GM21390 (cell line): ENCODE measurements at regions not wholly inside any gene's neighbourhood (a gene's known extent, or its start where the extent isn't known, plus 50 kb on each side); places are given as distances from the start of the nearest gene placed in this dataset.
"Not testable (repeated sequence)": the region's sequence is repeated elsewhere in the genome, so short reads cannot be mapped to it uniquely, and the experiment has no call there.

Source experiments
- ATAC-seq: cut with Tn5 transposase; IDR thresholded peaks from one replicate; pipeline ENCODE4 v1.9.1; 2021; ENCODE audit not compliant: unreplicated experiment

GRCh38 chr18:78242254-78242643 lies 737.4 kb upstream of the SALL3 start:
- ATAC-seq, result no peak

- no peak for ATAC-seq
Measured at GRCh38 chr18:78242806-78243205, 736.8 kb upstream of the SALL3 start.

DNA sequence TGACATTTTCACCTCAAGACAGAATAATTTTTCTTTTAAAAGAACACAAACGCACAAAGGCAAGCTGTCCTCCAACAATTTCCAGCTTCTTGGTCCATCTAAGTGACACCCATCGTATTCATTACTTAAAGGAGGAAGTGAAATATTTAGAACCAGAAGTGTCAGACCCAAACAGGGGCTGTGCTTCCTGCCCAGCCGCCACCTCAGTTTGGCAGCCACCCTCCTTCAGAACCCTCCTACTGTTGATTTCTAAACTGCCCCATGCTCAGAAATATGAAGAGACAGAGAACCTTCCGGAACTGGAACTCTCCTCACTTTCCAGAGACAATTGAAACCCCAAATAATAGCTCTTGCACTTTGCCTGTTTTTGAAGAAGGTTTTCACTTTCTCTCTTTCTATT lies 734.8 kb upstream of the SALL3 start:
- ATAC-seq, result no peak

GRCh38 chr18:78245451-78245850 lies 734.2 kb upstream of the SALL3 start:
- ATAC-seq, result no peak

DNA sequence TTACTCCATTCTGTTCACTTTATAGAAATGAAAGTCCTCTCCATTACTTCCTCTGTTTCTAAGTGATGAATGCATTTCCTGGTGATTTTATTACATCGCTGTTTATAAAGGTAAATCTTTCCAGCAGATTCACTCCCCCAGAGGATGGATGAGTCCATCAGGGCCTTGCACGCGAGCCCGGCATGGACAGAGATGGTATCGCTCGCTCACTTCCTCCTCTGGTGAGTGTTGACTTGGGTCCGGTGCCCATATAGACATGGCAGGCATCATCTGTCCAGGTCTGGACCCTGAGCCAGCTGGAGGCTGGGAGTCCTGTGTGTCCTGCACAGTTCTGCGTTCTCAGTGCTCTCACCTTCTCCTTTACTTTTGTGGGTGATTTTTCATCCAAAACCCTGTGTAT lies 733.6 kb upstream of the SALL3 start:
- ATAC-seq, result no peak

- ATAC-seq, result no peak
Measured at GRCh38 chr18:78246588-78246987, 733.0 kb upstream of the SALL3 start.

GRCh38 chr18:78247615-78248289 lies 731.9 kb upstream of the SALL3 start:
- ATAC-seq, result no peak

- ATAC-seq, result no peak
Measured at GRCh38 chr18:78255013-78255412, 724.6 kb upstream of the SALL3 start.

DNA sequence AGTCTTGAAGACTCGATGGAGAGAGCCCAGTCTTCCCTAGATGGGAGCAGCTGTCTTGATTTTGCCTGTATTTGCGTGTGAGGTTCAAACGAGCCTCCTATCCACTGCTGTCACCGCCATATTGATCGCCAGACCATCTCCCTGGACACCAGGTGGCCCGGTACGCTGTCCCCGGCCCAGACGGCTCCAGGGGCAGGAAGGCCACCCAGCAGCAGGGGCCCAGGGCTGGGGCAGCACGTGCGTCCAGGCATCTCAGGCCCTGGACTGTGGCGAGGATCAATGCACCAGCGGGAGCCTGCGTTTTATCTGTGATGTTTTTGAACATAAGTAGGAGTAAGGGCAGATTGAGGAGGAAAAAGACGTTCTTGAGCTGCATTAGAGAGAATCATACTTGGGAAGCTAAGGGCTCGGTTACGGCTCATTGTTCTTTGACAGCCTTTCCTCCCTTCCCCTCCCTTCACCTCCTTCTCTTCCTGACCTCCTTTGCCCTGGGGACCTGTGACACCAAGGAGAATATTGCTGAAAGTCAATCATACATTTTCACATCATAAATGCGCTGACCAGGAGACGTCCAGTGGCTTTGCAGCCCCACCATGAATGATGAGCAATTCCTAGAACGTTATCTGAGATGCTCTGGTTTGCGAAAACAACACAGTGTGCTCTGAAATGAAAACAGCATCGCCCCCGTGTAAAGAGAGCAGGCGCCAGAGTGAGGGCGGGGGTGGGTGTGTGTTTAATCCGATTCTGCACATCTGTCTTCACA lies 711.2 kb upstream of the SALL3 start:
- no peak for ATAC-seq

GRCh38 chr18:78271790-78272189 lies 707.8 kb upstream of the SALL3 start:
- ATAC-seq, result no peak

- no peak for ATAC-seq
Measured at GRCh38 chr18:78273876-78274275, 705.7 kb upstream of the SALL3 start.

- not testable (repeated sequence) for ATAC-seq
Measured at GRCh38 chr18:78283425-78283824, 696.2 kb upstream of the SALL3 start.

DNA sequence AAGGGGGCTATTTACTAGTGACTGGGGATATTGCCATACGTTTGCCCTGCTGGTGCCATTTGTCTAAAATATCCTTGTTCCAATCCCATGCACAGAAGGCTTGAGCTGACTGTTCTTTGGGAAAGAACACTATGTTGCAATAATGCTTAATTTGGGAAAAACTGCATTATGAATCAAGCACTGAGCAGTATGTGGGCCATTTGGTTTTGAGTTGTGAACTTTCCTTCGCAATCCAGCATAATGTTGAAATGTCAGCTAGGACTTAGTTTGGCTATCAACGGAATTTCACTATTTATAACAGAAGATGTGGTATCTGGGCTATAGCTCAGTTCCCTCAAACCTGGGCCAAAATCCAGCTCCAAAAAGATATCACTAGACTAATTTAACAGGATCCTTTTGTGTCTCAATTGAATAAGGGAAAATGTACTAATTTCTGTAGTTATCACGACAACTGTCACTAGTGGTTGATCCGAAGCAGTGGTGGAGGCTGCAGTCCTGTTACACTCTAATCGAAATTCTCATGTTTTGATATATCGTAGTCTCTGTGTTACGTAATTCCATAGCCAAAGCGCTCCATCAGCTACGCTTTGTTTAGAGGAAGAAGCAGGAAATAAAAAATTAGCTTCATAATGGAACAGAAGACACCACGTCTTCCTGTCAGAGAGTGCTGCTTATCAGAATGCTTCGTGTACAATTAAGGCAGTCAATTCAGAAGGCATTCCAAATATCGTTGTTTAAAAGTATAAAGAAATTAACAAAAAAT lies 686.8 kb upstream of the SALL3 start:
- no peak for ATAC-seq

DNA sequence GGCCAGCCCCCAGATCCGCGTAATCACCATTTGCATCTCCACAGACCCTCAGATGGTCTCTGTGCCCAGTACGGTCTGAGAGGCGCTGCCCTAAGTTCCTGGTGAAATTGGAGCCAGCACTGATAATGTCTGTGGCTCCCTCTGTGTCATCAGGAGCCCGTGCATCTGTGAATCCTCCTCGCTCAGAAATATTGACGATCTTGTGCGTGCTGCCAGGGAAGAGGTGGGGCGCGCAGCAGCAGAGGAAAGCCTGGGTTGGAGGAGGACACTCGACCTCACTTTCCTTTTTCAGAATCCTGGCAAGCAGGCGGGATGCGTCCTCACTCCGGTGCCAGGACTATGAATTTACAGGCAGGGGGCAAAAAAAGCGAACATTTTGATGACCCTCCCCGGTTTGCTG lies 686.1 kb upstream of the SALL3 start:
- no peak for ATAC-seq

DNA sequence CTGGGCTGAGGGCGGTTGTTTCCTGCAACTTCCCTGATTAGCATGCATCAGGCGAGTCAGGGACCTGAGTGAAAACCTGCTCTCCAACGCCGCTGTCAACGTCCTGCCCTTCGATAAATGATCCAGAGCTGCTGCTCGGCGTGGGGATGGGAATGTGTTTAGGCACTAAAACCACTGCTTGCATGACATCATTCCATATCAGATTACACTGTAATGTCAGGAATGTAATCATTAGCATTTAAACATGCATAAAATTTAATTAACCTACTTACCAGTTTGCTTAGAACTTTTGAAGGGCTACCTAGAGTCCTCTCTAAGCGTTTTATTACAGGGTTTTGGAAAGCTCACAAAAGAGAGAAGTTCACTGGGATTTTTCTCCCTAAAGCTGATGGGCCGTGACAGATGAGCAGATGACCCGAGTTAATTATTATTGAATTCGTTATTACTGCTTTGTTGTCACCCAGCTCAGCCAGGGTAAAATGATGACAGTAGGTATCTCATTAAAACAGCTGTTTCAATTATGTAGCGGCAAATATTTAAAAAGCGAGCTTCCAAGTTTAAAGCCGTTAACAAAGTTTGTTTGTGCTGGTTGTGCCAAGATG lies 685.6 kb upstream of the SALL3 start:
- ATAC-seq, result no peak

DNA sequence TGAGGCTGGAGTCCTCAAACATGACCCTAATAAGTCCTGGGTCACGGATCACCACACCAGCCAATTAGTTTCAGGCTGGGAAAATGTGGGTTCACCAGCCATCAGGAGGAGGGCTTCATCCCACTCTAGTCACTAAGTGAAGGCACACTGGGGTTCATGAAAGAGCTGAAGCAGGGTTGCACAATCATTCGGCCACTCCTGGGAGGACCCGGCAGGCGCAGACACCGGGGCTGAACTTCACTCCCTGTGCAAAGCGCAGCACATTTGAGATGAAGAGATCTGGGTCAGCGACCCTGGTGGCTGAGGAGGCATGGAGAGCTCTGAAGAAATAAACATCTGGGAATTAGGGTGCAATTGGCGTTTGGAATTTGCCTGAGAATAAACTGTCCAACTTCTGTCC lies 684.4 kb upstream of the SALL3 start:
- no peak for ATAC-seq

GRCh38 chr18:78296166-78296565 lies 683.5 kb upstream of the SALL3 start:
- ATAC-seq, result no peak

- ATAC-seq, result no peak
Measured at GRCh38 chr18:78297048-78297447, 682.6 kb upstream of the SALL3 start.

DNA sequence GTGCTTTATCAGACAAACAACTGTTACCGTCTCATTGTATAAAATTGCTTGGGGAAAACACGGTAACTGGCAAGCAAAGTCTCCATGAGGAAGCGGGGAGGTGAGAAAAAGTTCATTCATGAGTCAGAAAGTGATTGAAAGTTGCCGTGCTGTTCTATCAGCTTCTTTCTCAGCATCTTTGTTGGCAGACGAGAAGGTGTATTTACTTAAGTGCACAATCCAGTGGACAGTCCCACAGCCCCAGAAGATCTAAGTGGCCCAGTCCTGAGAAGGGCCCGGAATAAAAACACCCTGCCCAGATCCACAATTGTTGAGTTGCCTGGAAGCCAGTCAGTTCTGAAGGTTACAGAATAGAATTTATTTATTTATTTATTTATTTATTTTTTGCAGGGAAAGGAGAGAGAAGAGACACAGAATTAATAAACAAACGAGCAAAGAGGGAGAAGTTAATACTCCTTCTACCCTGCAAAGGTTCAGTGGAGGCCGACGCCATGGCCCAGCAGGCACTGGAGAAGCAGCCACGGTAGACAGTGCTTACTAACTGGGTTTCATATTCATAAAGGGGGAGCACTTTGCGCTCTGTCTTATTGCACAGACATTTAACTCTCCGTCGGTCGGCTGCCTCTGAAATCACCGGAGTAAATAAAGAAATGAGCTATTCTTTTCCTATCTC lies 676.0 kb upstream of the SALL3 start:
- no peak for ATAC-seq

DNA sequence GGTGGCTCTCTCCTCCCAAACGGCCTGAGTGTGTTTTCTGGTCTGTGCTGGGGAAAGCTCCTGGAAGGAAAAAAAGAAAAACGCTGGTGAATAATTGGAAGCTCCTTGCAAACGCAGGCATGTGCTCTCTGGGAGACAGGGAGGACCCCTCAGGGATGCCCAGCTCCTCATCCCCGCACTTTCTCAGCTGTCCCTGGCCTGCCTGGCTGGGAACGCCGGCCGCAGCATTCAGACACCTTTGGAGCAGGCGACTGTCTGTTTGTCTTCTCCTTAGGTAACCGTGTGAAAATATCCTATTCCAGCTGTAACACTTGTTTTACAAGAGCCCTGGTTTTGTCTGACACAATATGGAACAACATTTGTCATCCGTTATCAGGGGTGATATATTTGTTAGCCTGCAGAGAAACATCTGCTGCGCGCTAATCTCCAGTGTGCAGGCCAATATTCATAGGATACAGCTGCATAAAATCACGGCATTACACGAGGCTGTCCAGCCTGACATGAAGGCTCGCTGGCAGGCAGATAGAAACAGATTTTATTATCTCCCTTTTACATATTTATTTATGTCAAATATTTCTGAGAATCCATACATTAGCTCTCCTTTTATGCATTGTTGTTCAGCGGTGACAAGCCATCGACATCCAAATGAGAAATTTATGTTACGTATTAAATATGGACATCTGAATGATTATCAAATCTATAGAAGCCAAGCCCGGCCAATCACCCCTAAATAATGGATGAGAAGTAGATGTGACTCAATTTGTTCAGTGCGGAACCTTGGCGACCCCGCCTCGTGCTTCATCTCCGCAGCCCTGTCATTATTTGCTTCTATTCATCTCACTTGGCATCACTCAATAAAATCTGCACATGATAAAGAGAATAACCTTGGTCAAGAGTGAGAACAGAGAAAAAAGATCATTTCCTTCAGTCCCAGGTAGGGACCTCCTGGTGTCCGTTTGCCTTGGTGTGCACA lies 675.1 kb upstream of the SALL3 start:
- no peak for ATAC-seq
